Liver (tissue), 8 donors: ENCODE measurements at regions not wholly inside any gene's neighbourhood (a gene's known extent, or its start where the extent isn't known, plus 50 kb on each side); places are given as distances from the start of the nearest gene placed in this dataset.

Experiments
- DNase-seq: peaks from one replicate; pipeline ENCODE4 v3.0.0-alpha.2; 2017; ENCODE audit warnings: low spot score
- H3K27ac ChIP-seq, 2 donors: one replicate each; pipeline ENCODE4 v1.7.0; 2013; ENCODE audit warnings: inconsistent platforms in 2 of 2, low read length in 2 of 2, control low read depth in 1 of 2, low read depth in 1 of 2, mild to moderate bottlenecking in 1 of 2
- H3K27me3 ChIP-seq, 4 donors: one replicate each; pipeline versions ENCODE4 v1.6.1 to v1.7.0; 2013; ENCODE audit warnings: low read length in 3 of 4, inconsistent platforms in 1 of 4, mild to moderate bottlenecking in 1 of 4, moderate library complexity in 1 of 4; ENCODE audit not compliant: control insufficient read depth in 4 of 4, insufficient read depth in 4 of 4
- H3K36me3 ChIP-seq, 4 donors: one replicate each; pipeline versions ENCODE4 v1.6.1 to v1.7.0; 2013; ENCODE audit warnings: low read length in 3 of 4, mild to moderate bottlenecking in 3 of 4, low read depth in 1 of 4, moderate library complexity in 1 of 4; ENCODE audit not compliant: control insufficient read depth in 4 of 4, insufficient read depth in 3 of 4
- H3K4me1 ChIP-seq, 4 donors: one replicate each; pipeline versions ENCODE4 v1.6.1 to v1.7.0; 2013; ENCODE audit warnings: low read length in 3 of 4, mild to moderate bottlenecking in 3 of 4, moderate library complexity in 1 of 4; ENCODE audit not compliant: control insufficient read depth in 4 of 4, insufficient read depth in 4 of 4
- H3K4me3 ChIP-seq, 3 donors: one replicate each; pipeline versions ENCODE4 v1.6.1 to v1.7.0; 2013; ENCODE audit warnings: low read length in 3 of 3, control low read depth in 1 of 3, low read depth in 1 of 3, mild to moderate bottlenecking in 1 of 3
- H3K9ac ChIP-seq, 2 donors: one replicate each; pipeline ENCODE4 v1.7.0; 2013; ENCODE audit warnings: low read length in 2 of 2, mild to moderate bottlenecking in 2 of 2, moderate library complexity in 2 of 2, control low read depth in 1 of 2, low read depth in 1 of 2
- H3K9me3 ChIP-seq, 4 donors: one replicate each; pipeline versions ENCODE4 v1.6.1 to v1.7.0; 2013; ENCODE audit warnings: low read length in 3 of 4; ENCODE audit not compliant: control insufficient read depth in 4 of 4
- EGR1 ChIP-seq, 2 donors: IDR thresholded peaks; 2 replicates each; pipeline ENCODE4 v1.6.1; 2016 to 2018; ENCODE audit warnings: antibody characterized with exemption in 2 of 2, low read depth in 2 of 2
- FOXA1 ChIP-seq: IDR thresholded peaks from 2 replicates; pipeline ENCODE4 v1.6.1; 2016; ENCODE audit warnings: antibody characterized with exemption
- FOXA2 ChIP-seq: IDR thresholded peaks from 2 replicates; pipeline ENCODE4 v1.6.1; 2016; ENCODE audit warnings: antibody characterized with exemption
- GABPA ChIP-seq, 2 donors: IDR thresholded peaks in 1 of 2; conservative IDR thresholded peaks in 1 of 2; 2 replicates each; pipeline ENCODE4 v1.6.1; 2016; ENCODE audit warnings: antibody characterized with exemption in 2 of 2, mild to moderate bottlenecking in 1 of 2, moderate library complexity in 1 of 2
- HNF4A ChIP-seq, 2 donors: conservative IDR thresholded peaks; 2 replicates each; pipeline ENCODE4 v1.6.1; 2016; ENCODE audit warnings: antibody characterized with exemption in 2 of 2, mild to moderate bottlenecking in 2 of 2
- HNF4G ChIP-seq: IDR thresholded peaks from 2 replicates; pipeline ENCODE4 v1.6.1; 2016; ENCODE audit warnings: antibody characterized with exemption
- JUND ChIP-seq, 2 donors: IDR thresholded peaks; 2 replicates each; pipeline ENCODE4 v1.6.1; 2016; ENCODE audit warnings: antibody characterized with exemption in 2 of 2
- NR2F2 ChIP-seq: IDR thresholded peaks from 2 replicates; pipeline ENCODE4 v1.6.1; 2016; ENCODE audit warnings: antibody characterized with exemption
- RAD21 ChIP-seq, 2 donors: IDR thresholded peaks; 2 replicates each; pipeline ENCODE4 v1.6.1; 2016; ENCODE audit warnings: antibody characterized with exemption in 2 of 2, mild to moderate bottlenecking in 2 of 2
- REST ChIP-seq: IDR thresholded peaks from 2 replicates; pipeline ENCODE4 v1.6.1; 2016; ENCODE audit warnings: antibody characterized with exemption, mild to moderate bottlenecking
- RXRA ChIP-seq, 2 donors: IDR thresholded peaks; 2 replicates each; pipeline ENCODE4 v1.6.1; 2017 to 2018; ENCODE audit warnings: antibody characterized with exemption in 2 of 2, mild to moderate bottlenecking in 1 of 2
- SP1 ChIP-seq: IDR thresholded peaks from 2 replicates; pipeline ENCODE4 v1.6.1; 2018; ENCODE audit warnings: antibody characterized with exemption, mild to moderate bottlenecking
- TAF1 ChIP-seq: conservative IDR thresholded peaks from 2 replicates; pipeline ENCODE4 v1.6.1; 2016; ENCODE audit warnings: antibody characterized with exemption, mild to moderate bottlenecking
- YY1 ChIP-seq: IDR thresholded peaks from 2 replicates; pipeline ENCODE4 v1.6.1; 2016; ENCODE audit warnings: antibody characterized with exemption, mild to moderate bottlenecking
- ZBTB33 ChIP-seq: IDR thresholded peaks from 2 replicates; pipeline ENCODE4 v1.6.1; 2016; ENCODE audit warnings: antibody characterized with exemption
- WGBS: extraction: QIAGEN DNeasy Blood & Tissue Kit; methylation state at CpG from one replicate; pipeline ENCODE4 v1.1.7; 2013; 5-methylcytosine and 5-hydroxymethylcytosine counted together
- TF ChIP-seq, protein P1 (sequence below): fragments of 150-350 bp; IDR thresholded peaks from 2 replicates; pipeline ENCODE4 v1.5.1; 2017; ENCODE audit warnings: improper control_type of control experiment, low read depth, low read length; ENCODE audit not compliant: missing input control
- TF ChIP-seq, protein P2 (sequence below): IDR thresholded peaks from 2 replicates; pipeline ENCODE4 v1.6.1; 2016; ENCODE audit warnings: antibody characterized with exemption
- TF ChIP-seq, protein P3 (sequence below): IDR thresholded peaks from 2 replicates; pipeline ENCODE4 v1.6.1; 2016; ENCODE audit warnings: antibody characterized with exemption
- donor health status: healthy.
- donor health status: healthy.
- donor health status: healthy.
- donor health status: healthy.
- donor health status: healthy.

- TF ChIP-seq REST (no peak), RXRA (IDR thresholded peaks at IDR 0.05) (no peak), HNF4A (conservative IDR thresholded peaks at IDR 0.05) (no peak)
Measured at GRCh38 chr15:80310776-80311175, 58.8 kb upstream of the CTXND1 start (continued).

GRCh38 chr15:80315289-80315987, 63.4 kb upstream of the CTXND1 start:
- Histone ChIP-seq H3K9me3 (no peaks in the 10 kb centered on the region), H3K9ac (no peak overlapping the region), H3K27ac (no peak overlapping the region), H3K27me3 (no peaks in the 10 kb centered on the region), H3K4me1 (no peaks in the 10 kb centered on the region), H3K4me3 (no peak overlapping the region), H3K36me3 (no peaks in the 10 kb centered on the region)
- TF ChIP-seq, protein P1, sequence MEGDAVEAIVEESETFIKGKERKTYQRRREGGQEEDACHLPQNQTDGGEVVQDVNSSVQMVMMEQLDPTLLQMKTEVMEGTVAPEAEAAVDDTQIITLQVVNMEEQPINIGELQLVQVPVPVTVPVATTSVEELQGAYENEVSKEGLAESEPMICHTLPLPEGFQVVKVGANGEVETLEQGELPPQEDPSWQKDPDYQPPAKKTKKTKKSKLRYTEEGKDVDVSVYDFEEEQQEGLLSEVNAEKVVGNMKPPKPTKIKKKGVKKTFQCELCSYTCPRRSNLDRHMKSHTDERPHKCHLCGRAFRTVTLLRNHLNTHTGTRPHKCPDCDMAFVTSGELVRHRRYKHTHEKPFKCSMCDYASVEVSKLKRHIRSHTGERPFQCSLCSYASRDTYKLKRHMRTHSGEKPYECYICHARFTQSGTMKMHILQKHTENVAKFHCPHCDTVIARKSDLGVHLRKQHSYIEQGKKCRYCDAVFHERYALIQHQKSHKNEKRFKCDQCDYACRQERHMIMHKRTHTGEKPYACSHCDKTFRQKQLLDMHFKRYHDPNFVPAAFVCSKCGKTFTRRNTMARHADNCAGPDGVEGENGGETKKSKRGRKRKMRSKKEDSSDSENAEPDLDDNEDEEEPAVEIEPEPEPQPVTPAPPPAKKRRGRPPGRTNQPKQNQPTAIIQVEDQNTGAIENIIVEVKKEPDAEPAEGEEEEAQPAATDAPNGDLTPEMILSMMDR: no peak
- TF ChIP-seq FOXA2: no peak
- no peak for TF ChIP-seq ZBTB33
- TF ChIP-seq NR2F2: no peak
- no peak for TF ChIP-seq HNF4G
- TF ChIP-seq GABPA (IDR thresholded peaks at IDR 0.05 in 1 of 2, conservative IDR thresholded peaks at IDR 0.05 in 1 of 2): no peak
- TF ChIP-seq RXRA (IDR thresholded peaks at IDR 0.05): no peak
- no peak for TF ChIP-seq JUND (IDR thresholded peaks at IDR 0.05)
- no peak for TF ChIP-seq EGR1 (IDR thresholded peaks at IDR 0.05; ENCODE audit: low read depth in 2 of 2)
- no peak for TF ChIP-seq RAD21 (IDR thresholded peaks at IDR 0.05)
- TF ChIP-seq FOXA1: no peak
- TF ChIP-seq SP1: no peak
- no peak for TF ChIP-seq YY1
- TF ChIP-seq REST: no peak
- TF ChIP-seq, protein P2, sequence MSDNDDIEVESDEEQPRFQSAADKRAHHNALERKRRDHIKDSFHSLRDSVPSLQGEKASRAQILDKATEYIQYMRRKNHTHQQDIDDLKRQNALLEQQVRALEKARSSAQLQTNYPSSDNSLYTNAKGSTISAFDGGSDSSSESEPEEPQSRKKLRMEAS: no peak
- TF ChIP-seq HNF4A (conservative IDR thresholded peaks at IDR 0.05): no peak
- no peak for TF ChIP-seq TAF1
- TF ChIP-seq, protein P3, sequence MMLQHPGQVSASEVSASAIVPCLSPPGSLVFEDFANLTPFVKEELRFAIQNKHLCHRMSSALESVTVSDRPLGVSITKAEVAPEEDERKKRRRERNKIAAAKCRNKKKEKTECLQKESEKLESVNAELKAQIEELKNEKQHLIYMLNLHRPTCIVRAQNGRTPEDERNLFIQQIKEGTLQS: no peak
- WGBS: 84% methylated on average over 11 of the region's 11 CpGs
- no peak for DNase-seq
